ENCODE measurements at regions not wholly inside any gene's neighbourhood (a gene's known extent, or its start where the extent isn't known, plus 50 kb on each side); places are given as distances from the start of the nearest gene placed in this dataset.

DNA sequence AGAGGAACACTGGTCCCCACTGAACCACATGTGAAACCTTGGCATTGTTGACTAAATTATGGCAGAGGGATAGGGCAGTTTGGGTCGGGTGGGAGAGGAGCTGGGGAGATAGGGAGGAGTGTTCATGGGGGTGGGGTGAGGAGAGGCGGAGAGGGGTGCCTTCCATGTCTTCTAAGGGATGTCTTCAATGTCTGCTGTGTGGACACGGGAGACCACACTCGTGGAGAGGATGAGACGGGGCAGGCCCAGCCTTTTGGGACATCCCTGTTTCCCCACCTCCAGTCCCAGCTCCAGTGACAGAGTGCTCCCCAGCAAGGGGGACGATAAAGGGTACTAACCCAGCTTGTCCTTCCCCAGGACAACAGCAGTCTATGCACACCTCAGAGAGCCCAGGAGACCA lies 146.4 kb upstream of the MAMLD1 start:
- Histone ChIP-seq H3K4me3 (ENCODE audit: low read depth, low read length) (no peak overlapping the region), H3K9me3 (no peaks in the 10 kb centered on the region), H3K36me3 (no peaks in the 10 kb centered on the region), H3K27me3 (no peaks in the 10 kb centered on the region), H3K4me1 (no peaks in the 10 kb centered on the region)
- DNase-seq: no peak
- TF ChIP-seq, protein P1, sequence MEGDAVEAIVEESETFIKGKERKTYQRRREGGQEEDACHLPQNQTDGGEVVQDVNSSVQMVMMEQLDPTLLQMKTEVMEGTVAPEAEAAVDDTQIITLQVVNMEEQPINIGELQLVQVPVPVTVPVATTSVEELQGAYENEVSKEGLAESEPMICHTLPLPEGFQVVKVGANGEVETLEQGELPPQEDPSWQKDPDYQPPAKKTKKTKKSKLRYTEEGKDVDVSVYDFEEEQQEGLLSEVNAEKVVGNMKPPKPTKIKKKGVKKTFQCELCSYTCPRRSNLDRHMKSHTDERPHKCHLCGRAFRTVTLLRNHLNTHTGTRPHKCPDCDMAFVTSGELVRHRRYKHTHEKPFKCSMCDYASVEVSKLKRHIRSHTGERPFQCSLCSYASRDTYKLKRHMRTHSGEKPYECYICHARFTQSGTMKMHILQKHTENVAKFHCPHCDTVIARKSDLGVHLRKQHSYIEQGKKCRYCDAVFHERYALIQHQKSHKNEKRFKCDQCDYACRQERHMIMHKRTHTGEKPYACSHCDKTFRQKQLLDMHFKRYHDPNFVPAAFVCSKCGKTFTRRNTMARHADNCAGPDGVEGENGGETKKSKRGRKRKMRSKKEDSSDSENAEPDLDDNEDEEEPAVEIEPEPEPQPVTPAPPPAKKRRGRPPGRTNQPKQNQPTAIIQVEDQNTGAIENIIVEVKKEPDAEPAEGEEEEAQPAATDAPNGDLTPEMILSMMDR (IDR thresholded peaks at IDR 0.05; ENCODE audit: low read depth, low read length): no peak

- H3K27me3 ChIP-seq: no peaks in the 10 kb centered on the region
- no peaks in the 10 kb centered on the region for H3K4me1 ChIP-seq
- H3K4me3 ChIP-seq (ENCODE audit: low read depth, low read length): no peak overlapping the region
- H3K9me3 ChIP-seq: no peaks in the 10 kb centered on the region
- no peaks in the 10 kb centered on the region for H3K36me3 ChIP-seq
- TF ChIP-seq, protein P1 (IDR thresholded peaks at IDR 0.05; ENCODE audit: low read depth, low read length): no peak
- no peak for DNase-seq
These were observed 145.5 kb upstream of the MAMLD1 start for GRCh38 chrX:150217609-150218008.

- no peak for DNase-seq
- H3K4me3 ChIP-seq (ENCODE audit: low read depth, low read length): no peak overlapping the region
- H3K4me1 ChIP-seq: no peaks in the 10 kb centered on the region
- H3K9me3 ChIP-seq: no peaks in the 10 kb centered on the region
- no peaks in the 10 kb centered on the region for H3K27me3 ChIP-seq
- TF ChIP-seq, protein P1 (IDR thresholded peaks at IDR 0.05; ENCODE audit: low read depth, low read length): no peak
- H3K36me3 ChIP-seq: no peaks in the 10 kb centered on the region
These were observed 143.5 kb upstream of the MAMLD1 start for GRCh38 chrX:150219374-150220185.

DNA sequence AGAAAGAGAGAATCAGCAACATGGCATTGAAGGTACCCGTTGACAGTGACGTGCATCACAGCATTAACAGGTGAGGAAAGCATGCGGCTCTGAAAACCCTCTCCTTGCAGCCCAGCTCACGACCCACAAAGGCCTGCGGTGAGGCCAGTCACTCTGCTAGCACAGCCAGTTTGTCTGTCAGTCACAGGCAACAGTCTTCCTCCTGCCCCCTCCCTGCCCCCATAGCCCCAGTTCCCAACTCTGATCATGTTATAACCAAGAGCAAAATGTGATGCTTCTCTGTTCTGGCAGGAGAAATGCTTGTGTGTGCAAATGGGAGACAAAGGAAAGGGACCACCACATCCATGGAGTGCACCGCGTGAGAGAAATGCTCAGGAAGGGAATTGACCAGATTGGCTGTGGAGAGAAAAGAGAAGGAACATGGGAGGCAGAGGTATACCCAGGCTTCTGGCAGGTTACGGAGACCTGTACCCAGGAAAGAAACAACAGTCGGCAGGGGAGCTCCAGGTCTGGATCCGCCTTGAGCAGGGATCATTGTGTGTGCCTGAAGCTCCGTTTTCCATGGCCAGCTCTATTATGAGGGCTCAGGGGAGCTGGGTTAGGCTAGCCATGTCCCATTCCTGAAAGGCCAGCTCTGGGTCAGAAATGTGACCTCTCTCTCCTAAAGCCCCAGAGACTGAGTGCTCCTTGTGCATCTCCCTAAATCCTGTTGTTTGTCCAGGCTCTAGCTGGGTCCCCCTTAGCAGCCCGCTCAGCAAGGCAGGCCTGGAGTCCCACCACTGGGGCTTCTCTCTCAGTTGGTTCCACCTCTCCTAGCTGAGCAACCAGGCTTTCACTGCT lies 139.7 kb upstream of the MAMLD1 start:
- H3K27me3 ChIP-seq: no peaks in the 10 kb centered on the region

GRCh38 chrX:150224676-150225075 lies 138.4 kb upstream of the MAMLD1 start:
- Histone ChIP-seq H3K27me3 (no peaks in the 10 kb centered on the region), H3K4me3 (ENCODE audit: low read depth, low read length) (no peak overlapping the region)
- TF ChIP-seq, protein P1 (IDR thresholded peaks at IDR 0.05; ENCODE audit: low read depth, low read length): no peak

More for the DNA sequence above, 139.7 kb upstream of the MAMLD1 start:
- DNase-seq: no peak
- Histone ChIP-seq H3K36me3 (no peaks in the 10 kb centered on the region), H3K4me3 (ENCODE audit: low read depth, low read length) (no peak overlapping the region), H3K4me1 (no peaks in the 10 kb centered on the region), H3K9me3 (no peaks in the 10 kb centered on the region)
- TF ChIP-seq, protein P1 (IDR thresholded peaks at IDR 0.05; ENCODE audit: low read depth, low read length): no peak

More at GRCh38 chrX:150224676-150225075, 138.4 kb upstream of the MAMLD1 start:
- H3K4me1 ChIP-seq: no peaks in the 10 kb centered on the region
- no peaks in the 10 kb centered on the region for H3K9me3 ChIP-seq
- DNase-seq: no peak
- no peaks in the 10 kb centered on the region for H3K36me3 ChIP-seq
